IgD-negative memory B cell (primary cell): ENCODE measurements at regions not wholly inside any gene's neighbourhood (a gene's known extent, or its start where the extent isn't known, plus 50 kb on each side); places are given as distances from the start of the nearest gene placed in this dataset.

Experiments
- H3K27ac Mint-ChIP-seq, 3 donors: one replicate each; pipeline ENCODE4 v1.8.0; 2020 to 2022; ENCODE audit warnings: mild to moderate bottlenecking in 3 of 3, mixed read lengths in 3 of 3, moderate library complexity in 1 of 3
- H3K27me3 Mint-ChIP-seq: one replicate; pipeline ENCODE4 v1.8.0; 2021; ENCODE audit warnings: mixed read lengths
- H3K36me3 Mint-ChIP-seq: one replicate; pipeline ENCODE4 v1.8.0; 2020; ENCODE audit warnings: mild to moderate bottlenecking, mixed read lengths
- H3K4me1 Mint-ChIP-seq, 3 donors: one replicate each; pipeline ENCODE4 v1.8.0; 2020 to 2022; ENCODE audit warnings: mixed read lengths in 3 of 3, mild to moderate bottlenecking in 1 of 3
- H3K4me3 Mint-ChIP-seq, 4 donors: one replicate each; pipeline ENCODE4 v1.8.0; 2020 to 2022; ENCODE audit warnings: mild to moderate bottlenecking in 4 of 4, mixed read lengths in 4 of 4, moderate library complexity in 3 of 4
- H3K9me3 Mint-ChIP-seq, 3 donors: one replicate each; pipeline ENCODE4 v1.8.0; 2020 to 2021; ENCODE audit warnings: mixed read lengths in 3 of 3, mild to moderate bottlenecking in 1 of 3

- H3K9me3 Mint-ChIP-seq: no peaks in the 10 kb centered on the region
- peaks cover 2% of the 10 kb centered on the region for H3K36me3 Mint-ChIP-seq
- peaks cover 0 to 11% (median 5%) of the 10 kb centered on the region in 3 donors for H3K4me1 Mint-ChIP-seq
- no peak overlapping the region for H3K4me3 Mint-ChIP-seq
- H3K27ac Mint-ChIP-seq: no peak overlapping the region
- H3K27me3 Mint-ChIP-seq: peaks cover 4% of the 10 kb centered on the region
These were observed 264.2 kb upstream of the TLE3 start for GRCh38 chr15:70361891-70362290.

GRCh38 chr15:70361106-70361505 lies 263.4 kb upstream of the TLE3 start:
- Mint-ChIP-seq H3K36me3 (peaks cover under 1% of the 10 kb centered on the region), H3K4me1 (peaks cover 0 to 11% (median 7%) of the 10 kb centered on the region in 3 donors), H3K9me3 (no peaks in the 10 kb centered on the region), H3K27me3 (peaks cover 6% of the 10 kb centered on the region), H3K4me3 (no peak overlapping the region), H3K27ac (no peak overlapping the region)

- no peak overlapping the region for H3K27ac Mint-ChIP-seq
- peaks cover 0 to 11% (median 7%) of the 10 kb centered on the region in 3 donors for H3K4me1 Mint-ChIP-seq
- no peaks in the 10 kb centered on the region for H3K36me3 Mint-ChIP-seq
- peaks cover 4% of the 10 kb centered on the region for H3K27me3 Mint-ChIP-seq
- H3K4me3 Mint-ChIP-seq: peak overlapping the region in 1 of 4 donors; percentile 37
- H3K9me3 Mint-ChIP-seq: no peaks in the 10 kb centered on the region
These were observed 261.3 kb upstream of the TLE3 start for GRCh38 chr15:70358871-70359647.

GRCh38 chr15:70358011-70358819 lies 260.5 kb upstream of the TLE3 start:
- H3K27ac Mint-ChIP-seq: no peak overlapping the region
- no peak overlapping the region for H3K4me3 Mint-ChIP-seq
- H3K27me3 Mint-ChIP-seq: peaks cover 4% of the 10 kb centered on the region
- H3K9me3 Mint-ChIP-seq: no peaks in the 10 kb centered on the region
- no peaks in the 10 kb centered on the region for H3K36me3 Mint-ChIP-seq
- H3K4me1 Mint-ChIP-seq: peaks cover 0 to 8% (median 4%) of the 10 kb centered on the region in 3 donors

GRCh38 chr15:70357453-70357852 lies 259.7 kb upstream of the TLE3 start:
- peaks cover 0 to 5% (median 4%) of the 10 kb centered on the region in 3 donors for H3K4me1 Mint-ChIP-seq
- H3K27me3 Mint-ChIP-seq: peaks cover 4% of the 10 kb centered on the region
- no peaks in the 10 kb centered on the region for H3K36me3 Mint-ChIP-seq
- no peak overlapping the region for H3K27ac Mint-ChIP-seq
- no peaks in the 10 kb centered on the region for H3K9me3 Mint-ChIP-seq
- H3K4me3 Mint-ChIP-seq: no peak overlapping the region

GRCh38 chr15:70356919-70357318 lies 259.2 kb upstream of the TLE3 start:
- Mint-ChIP-seq H3K36me3 (no peaks in the 10 kb centered on the region), H3K4me1 (peaks cover 0 to 5% (median 4%) of the 10 kb centered on the region in 3 donors), H3K27ac (no peak overlapping the region), H3K9me3 (no peaks in the 10 kb centered on the region), H3K4me3 (no peak overlapping the region), H3K27me3 (peaks cover 4% of the 10 kb centered on the region)

- H3K27me3 Mint-ChIP-seq: peaks cover 4% of the 10 kb centered on the region
- no peak overlapping the region for H3K4me3 Mint-ChIP-seq
- no peaks in the 10 kb centered on the region for H3K36me3 Mint-ChIP-seq
- peaks cover 0 to 5% (median 4%) of the 10 kb centered on the region in 3 donors for H3K4me1 Mint-ChIP-seq
- H3K27ac Mint-ChIP-seq: no peak overlapping the region
- no peaks in the 10 kb centered on the region for H3K9me3 Mint-ChIP-seq
These were observed 258.5 kb upstream of the TLE3 start for GRCh38 chr15:70356062-70356860.

GRCh38 chr15:70355275-70355795 lies 257.6 kb upstream of the TLE3 start:
- Mint-ChIP-seq H3K4me1 (peaks cover 0 to 4% (median 2%) of the 10 kb centered on the region in 3 donors), H3K27me3 (peaks cover 4% of the 10 kb centered on the region), H3K27ac (no peak overlapping the region), H3K4me3 (no peak overlapping the region), H3K36me3 (no peaks in the 10 kb centered on the region), H3K9me3 (no peaks in the 10 kb centered on the region)

- peaks cover 4% of the 10 kb centered on the region for H3K27me3 Mint-ChIP-seq
- no peak overlapping the region for H3K27ac Mint-ChIP-seq
These were observed 256.7 kb upstream of the TLE3 start for GRCh38 chr15:70354346-70354905.

GRCh38 chr15:70353606-70354345 lies 256.1 kb upstream of the TLE3 start:
- Mint-ChIP-seq H3K36me3 (no peaks in the 10 kb centered on the region), H3K4me3 (no peak overlapping the region), H3K4me1 (peaks cover 4 to 10% (median 8%) of the 10 kb centered on the region in 3 donors), H3K27ac (no peak overlapping the region), H3K27me3 (peaks cover 2% of the 10 kb centered on the region), H3K9me3 (no peaks in the 10 kb centered on the region)

More at GRCh38 chr15:70354346-70354905, 256.7 kb upstream of the TLE3 start:
- H3K36me3 Mint-ChIP-seq: no peaks in the 10 kb centered on the region
- H3K9me3 Mint-ChIP-seq: no peaks in the 10 kb centered on the region
- H3K4me3 Mint-ChIP-seq: no peak overlapping the region
- peaks cover 1 to 4% (median 3%) of the 10 kb centered on the region in 3 donors for H3K4me1 Mint-ChIP-seq

GRCh38 chr15:70351941-70352774 lies 254.4 kb upstream of the TLE3 start:
- Mint-ChIP-seq H3K36me3 (no peaks in the 10 kb centered on the region), H3K27me3 (peaks cover 4% of the 10 kb centered on the region), H3K9me3 (no peaks in the 10 kb centered on the region), H3K4me1 (peaks cover 4 to 12% (median 10%) of the 10 kb centered on the region in 3 donors), H3K27ac (no peak overlapping the region), H3K4me3 (peak overlapping the region in 1 of 4 donors; percentile 84)

GRCh38 chr15:70351391-70351790 lies 253.7 kb upstream of the TLE3 start:
- peaks cover 2% of the 10 kb centered on the region for H3K27me3 Mint-ChIP-seq
- H3K4me3 Mint-ChIP-seq: peak overlapping the region in 1 of 4 donors; percentile 84
- H3K27ac Mint-ChIP-seq: no peak overlapping the region
- no peaks in the 10 kb centered on the region for H3K36me3 Mint-ChIP-seq
- H3K4me1 Mint-ChIP-seq: peaks cover 4 to 12% (median 10%) of the 10 kb centered on the region in 3 donors
- no peaks in the 10 kb centered on the region for H3K9me3 Mint-ChIP-seq
